ENCODE measurements at regions not wholly inside any gene's neighbourhood (a gene's known extent, or its start where the extent isn't known, plus 50 kb on each side); places are given as distances from the start of the nearest gene placed in this dataset.
A peak's percentile ranks its signal among the peaks of the same experiment; 100 is the strongest.

GRCh38 chr6:76942203-76942966, 520.9 kb downstream of the HTR1B start (continued):
- TF ChIP-seq POLR2AphosphoS5 (IDR thresholded peaks at IDR 0.05; ENCODE audit: low read depth, low read length) (no peak), ELF1 (IDR thresholded peaks at IDR 0.05; ENCODE audit: borderline replicate concordance, low read depth) (no peak), MAX (IDR thresholded peaks at IDR 0.05) (no peak), YY1 (IDR thresholded peaks at IDR 0.05; ENCODE audit: extremely low read depth, insufficient replicate concordance, low read depth, low read length) (no peak), EZH2phosphoT487 (IDR thresholded peaks at IDR 0.05; ENCODE audit: borderline replicate concordance) (no peak), JUND (IDR thresholded peaks at IDR 0.05) (no peak)

- peaks cover 0 to 4% of the 10 kb centered on the region in 2 experiments; a peak in 1 of 4 replicates for H3K4me1 ChIP-seq (ENCODE audit: control insufficient read depth in 1 of 2, insufficient read depth in 2 of 2, low read length in 2 of 2)
- no peaks in the 10 kb centered on the region for H3K79me2 ChIP-seq (ENCODE audit: insufficient read depth, low read length)
- H3K36me3 ChIP-seq (ENCODE audit: control insufficient read depth in 1 of 2, insufficient read depth in 2 of 2, low read length in 2 of 2): no peaks in the 10 kb centered on the region
- H3K27me3 ChIP-seq (ENCODE audit: insufficient read depth, low read length): no peaks in the 10 kb centered on the region
- DNase-seq (ENCODE audit: low read depth, low spot score): no peak
- CTCF ChIA-PET: no interaction called here
- RAD21 ChIA-PET (ENCODE audit: low non-redundant PET in 1 of 2, low total read pairs in 2 of 2, uncharacterized antibody in 2 of 2, unreplicated experiment in 2 of 2): no interaction called here
- POLR2A ChIA-PET: no interaction called here
- no peaks in the 10 kb centered on the region for H4K20me1 ChIP-seq (ENCODE audit: insufficient read depth)
- no peaks in the 10 kb centered on the region; the same call in 1 of the 2 replicates for H3K9me2 ChIP-seq (ENCODE audit: insufficient read depth)
- no peak overlapping the region for H3K4me3 ChIP-seq (replicated peaks in 1 of 2; ENCODE audit: low read depth in 1 of 2, low read length in 2 of 2)
- no peak overlapping the region for H2AFZ ChIP-seq (ENCODE audit: low read depth, low read length, poor library complexity, severe bottlenecking)
- H3K27ac ChIP-seq (ENCODE audit: low read depth, low read length): no peak overlapping the region
- no TSS peak for BruUV-seq (replicated peaks)
- H3K9me3 ChIP-seq (ENCODE audit: control insufficient read depth in 1 of 2, insufficient read depth in 1 of 2, low read depth in 1 of 2, low read length in 2 of 2): no peaks in the 10 kb centered on the region
- no peak for ATAC-seq
- no peak for TF ChIP-seq ZBTB33 (IDR thresholded peaks at IDR 0.05; ENCODE audit: extremely low read depth, insufficient replicate concordance, low read length)
- peak; percentile 29; the same call in 1 of the 2 replicates for TF ChIP-seq CEBPB (IDR thresholded peaks at IDR 0.05; ENCODE audit: low read depth)
- H3K9ac ChIP-seq (ENCODE audit: low read length): no peak overlapping the region
- intact Hi-C loops (cut with micrococcal nuclease): no loop called here
- H3K4me2 ChIP-seq (ENCODE audit: low read length): no peak overlapping the region
These were observed 523.1 kb downstream of the HTR1B start for GRCh38 chr6:76940191-76940590.
